ENCODE measurements at regions not wholly inside any gene's neighbourhood (a gene's known extent, or its start where the extent isn't known, plus 50 kb on each side); places are given as distances from the start of the nearest gene placed in this dataset.

- TF ChIP-seq, protein P1, sequence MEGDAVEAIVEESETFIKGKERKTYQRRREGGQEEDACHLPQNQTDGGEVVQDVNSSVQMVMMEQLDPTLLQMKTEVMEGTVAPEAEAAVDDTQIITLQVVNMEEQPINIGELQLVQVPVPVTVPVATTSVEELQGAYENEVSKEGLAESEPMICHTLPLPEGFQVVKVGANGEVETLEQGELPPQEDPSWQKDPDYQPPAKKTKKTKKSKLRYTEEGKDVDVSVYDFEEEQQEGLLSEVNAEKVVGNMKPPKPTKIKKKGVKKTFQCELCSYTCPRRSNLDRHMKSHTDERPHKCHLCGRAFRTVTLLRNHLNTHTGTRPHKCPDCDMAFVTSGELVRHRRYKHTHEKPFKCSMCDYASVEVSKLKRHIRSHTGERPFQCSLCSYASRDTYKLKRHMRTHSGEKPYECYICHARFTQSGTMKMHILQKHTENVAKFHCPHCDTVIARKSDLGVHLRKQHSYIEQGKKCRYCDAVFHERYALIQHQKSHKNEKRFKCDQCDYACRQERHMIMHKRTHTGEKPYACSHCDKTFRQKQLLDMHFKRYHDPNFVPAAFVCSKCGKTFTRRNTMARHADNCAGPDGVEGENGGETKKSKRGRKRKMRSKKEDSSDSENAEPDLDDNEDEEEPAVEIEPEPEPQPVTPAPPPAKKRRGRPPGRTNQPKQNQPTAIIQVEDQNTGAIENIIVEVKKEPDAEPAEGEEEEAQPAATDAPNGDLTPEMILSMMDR (IDR thresholded peaks at IDR 0.05; ENCODE audit: insufficient read depth, low read depth, low read length), result no peak
- TF ChIP-seq EZH2 (IDR thresholded peaks at IDR 0.05; ENCODE audit: insufficient read depth, low read length), result no peak
These were observed 151.9 kb upstream of the BNIP2 start for GRCh38 chr15:59841036-59841435.
